Right hindlimb (tissue), 1 donor: ENCODE measurements at regions not wholly inside any gene's neighbourhood (a gene's known extent, or its start where the extent isn't known, plus 50 kb on each side); places are given as distances from the start of the nearest gene placed in this dataset.

ENCODE experiments used
- DNase-seq: peaks from one replicate; pipeline ENCODE4 v3.0.0-alpha.2; 2018

DNA sequence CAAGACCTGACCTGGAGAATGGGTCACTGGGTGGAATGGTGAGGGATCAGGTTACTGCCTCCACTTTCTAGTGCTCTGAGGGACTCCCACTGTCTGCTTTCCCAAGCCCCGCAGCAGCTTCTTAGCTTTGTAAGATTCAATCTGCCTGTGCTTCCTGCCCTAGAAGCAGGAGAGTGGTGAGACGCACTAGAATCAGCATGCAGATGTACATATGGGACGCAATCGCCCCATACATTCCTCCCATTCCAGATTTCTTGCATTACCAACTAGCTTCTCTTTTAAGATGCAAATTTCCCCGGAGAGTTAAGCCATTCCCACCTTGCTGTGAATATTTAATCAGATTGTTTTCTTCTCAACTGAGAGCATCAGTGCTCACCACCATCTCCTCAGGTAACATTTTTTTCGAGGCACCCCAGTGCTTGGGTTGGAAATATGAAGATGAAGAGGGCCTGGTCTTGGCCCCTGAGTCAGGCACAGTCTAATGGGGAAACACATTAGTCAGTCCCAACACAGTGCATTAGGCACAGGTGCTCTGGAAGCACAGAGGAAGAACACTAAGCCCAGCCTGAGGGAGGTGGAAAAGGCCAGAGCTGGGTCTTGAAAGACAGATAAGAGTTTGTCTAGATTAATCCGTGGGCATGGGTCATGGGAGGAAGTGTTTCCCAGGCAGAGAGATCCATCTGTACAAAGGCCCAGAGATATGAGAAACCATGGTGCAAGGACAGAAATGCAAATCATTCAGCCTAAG, 66.7 kb upstream of the PRPS1 start:
- no peak for DNase-seq

DNA sequence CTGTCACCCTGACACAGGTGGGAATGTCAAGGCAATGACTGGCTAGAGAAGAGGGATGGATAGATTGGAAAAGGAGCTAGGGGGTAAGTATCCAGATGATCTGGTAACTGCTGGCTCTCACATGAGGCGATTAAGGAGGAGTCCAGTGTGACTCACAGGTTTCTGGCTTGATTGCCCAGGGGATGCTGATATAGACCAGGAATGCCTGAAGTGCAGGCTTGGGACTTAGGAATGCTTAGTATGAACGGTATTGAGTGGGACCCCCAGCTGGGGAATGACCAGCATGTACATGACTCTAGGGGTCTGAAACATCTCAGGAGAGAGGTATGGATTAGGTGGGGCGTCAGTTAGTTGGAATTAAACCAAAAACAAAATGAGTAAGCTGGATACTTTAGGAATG, 65.8 kb upstream of the PRPS1 start:
- no peak for DNase-seq

DNA sequence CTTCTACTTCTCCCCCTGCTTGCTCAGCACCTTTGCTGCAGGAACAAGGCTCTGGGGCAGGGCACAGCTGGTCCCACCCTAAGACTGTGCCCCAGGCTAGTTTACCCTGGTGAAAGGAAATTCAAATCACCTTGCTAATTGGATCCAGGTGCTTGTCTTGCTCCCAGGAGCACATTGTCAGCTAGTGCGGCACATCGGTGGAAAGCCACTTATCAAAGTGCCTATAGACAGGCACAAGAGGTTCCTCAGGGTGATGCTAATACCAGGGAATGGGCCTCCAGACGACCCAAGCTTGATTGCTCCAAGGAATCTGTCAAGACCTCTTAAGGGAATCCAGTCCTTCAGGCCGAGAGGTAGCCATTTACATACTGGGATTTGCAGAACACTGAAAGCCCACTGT, 64.5 kb upstream of the PRPS1 start:
- DNase-seq: no peak

DNA sequence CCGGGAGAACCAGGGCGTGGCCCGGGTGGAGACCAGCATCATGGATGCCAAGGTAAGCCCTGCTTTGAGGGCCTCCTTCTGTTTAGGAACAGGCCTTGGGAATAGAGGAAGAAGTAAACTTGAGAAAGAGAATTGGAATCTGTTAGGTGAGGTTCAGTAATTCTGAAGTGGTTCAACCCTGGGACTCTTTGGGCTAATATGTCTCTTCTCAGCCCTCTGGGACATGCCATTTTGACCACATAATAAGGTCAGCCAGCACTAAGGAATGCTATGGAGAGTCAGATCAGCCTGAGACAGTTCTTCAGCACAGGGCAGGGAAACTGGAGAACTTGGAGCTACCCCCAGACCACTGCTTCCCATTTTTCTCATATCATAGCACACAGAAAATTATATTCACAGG, 63.3 kb upstream of the PRPS1 start:
- DNase-seq: no peak

DNA sequence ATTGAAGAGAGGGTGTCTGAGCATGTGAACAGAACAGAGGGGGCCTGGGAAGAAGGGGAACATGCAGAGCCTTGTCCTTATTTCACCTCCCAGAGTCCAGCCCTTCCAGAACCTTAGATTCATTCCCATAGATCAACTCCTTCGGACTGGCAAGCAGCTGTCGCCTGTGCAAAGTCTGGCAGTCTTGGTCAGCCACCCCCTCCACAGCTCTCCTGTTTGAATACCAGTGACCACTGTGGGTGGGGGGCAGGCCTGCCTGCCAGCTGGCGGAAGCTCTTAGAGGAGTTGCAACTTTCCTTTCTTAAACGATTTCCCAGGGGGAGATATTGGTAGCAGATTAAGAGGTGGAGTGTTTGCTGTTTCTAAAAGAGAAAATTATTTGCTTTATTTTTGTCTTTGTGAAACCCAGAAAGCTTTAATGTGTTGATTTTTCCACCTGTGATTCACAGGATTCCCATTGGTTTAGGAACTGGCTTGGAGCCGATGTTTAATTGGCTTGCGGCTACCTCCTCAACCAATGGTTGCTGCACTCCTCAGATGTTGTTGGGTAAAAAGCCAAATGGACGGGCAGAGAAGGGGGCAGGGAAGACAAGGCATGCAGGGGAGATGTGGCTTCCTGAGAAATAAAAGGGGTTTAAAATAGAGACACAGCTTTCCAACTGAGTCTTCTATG, 62.2 kb upstream of the PRPS1 start:
- DNase-seq: peak; percentile 24

DNA sequence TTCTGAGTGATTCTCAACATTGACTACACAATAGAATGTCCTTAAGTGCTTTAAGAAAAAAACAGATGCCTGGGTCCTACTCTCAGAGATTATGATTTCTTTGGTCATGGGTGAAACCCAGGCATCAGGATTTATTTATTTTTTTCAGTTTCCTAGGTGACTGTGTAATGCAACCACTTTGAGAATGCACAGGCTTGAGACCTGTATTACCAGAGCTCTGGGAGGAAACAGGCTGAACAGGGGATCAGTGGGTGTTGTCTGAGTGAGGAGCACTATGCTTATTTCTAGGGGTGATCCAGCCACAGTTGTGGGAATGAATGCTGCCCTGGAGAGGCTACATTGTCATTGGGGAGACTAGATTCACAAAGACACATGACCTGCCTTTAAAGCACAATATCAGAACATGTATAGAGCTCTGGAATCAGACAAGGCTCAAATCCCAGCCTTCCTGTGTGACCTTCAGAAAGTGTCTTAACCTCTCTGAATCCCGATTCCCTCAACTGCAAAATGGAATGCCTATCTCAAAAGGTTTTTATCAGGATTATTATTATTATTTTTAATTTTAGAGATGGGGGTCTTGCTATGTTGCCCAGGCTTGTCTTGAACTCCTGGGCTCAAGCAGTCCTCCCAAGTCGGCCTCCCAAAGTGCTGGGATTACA, 61.6 kb upstream of the PRPS1 start:
- DNase-seq: no peak

DNA sequence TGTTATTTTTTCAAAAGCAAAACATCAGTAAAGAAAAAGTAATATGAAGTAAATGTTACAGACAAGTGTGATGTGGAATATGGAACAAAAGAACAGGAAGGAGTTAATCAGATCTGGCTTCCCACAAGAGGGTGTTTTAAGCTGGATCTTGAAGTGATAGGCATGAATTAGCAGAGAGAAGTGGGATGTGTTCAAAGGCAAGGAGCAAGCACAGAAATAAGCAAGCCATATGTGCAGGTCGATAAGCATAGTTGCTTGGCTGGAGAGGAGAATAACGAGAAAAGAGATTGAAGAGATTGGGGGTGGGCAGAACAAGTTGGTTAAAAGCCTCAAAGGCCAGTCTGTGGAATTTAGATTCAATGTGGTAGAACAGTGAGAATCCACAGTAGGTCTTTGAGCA, 60.9 kb upstream of the PRPS1 start:
- DNase-seq: no peak

DNA sequence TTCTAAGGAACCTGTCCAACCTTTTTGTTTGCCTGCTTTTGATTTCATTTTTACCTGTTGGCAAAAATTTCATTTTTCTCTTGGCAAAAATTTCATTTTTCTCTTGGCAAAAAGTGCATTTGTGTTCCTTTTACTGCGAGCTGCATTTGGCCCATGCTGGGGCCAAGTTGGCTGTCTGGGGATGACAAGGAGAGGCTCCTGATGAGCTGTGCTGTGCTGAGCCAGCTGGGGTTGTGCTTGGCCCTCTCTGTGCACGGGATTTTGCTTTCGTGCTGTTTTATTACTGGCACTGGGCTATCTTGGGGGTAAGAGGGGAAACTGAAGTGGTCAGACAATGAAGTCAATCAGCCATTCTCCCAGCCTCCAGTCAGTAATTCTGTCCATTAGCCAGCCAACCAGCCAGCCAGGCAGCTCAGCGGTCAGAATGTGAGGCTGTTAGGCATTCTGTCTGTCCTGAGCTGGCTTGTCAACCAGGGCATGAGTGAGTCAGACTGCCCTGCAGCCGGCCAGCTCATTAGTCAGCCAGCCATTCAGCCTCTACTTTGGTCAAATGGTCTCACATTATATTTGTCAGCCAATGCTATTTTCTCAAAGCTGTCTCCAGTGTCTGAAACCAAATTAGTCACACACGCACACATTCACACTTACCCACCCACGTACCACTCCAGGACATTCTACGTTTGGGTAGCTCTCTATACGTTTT, 56.9 kb upstream of the PRPS1 start:
- no peak for DNase-seq

DNA sequence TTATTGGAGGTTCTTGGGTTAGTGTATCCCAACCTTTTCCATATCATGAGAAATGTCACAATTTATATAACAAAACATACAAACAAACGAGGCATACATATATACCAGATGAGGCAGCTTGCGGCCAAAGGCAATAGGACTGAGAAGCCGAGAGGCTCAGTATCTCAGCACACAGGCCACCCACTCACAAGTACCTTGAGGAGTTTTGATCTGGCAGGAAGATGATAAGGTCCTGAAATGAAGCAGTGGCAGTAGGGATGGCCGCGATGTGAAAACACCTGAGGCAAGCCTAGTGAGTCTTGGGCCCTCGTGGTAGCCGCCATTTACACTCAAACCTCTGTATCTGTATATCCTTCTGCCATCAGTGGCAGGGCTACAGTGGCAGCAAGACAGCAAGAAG, 55.3 kb upstream of the PRPS1 start:
- no peak for DNase-seq

DNA sequence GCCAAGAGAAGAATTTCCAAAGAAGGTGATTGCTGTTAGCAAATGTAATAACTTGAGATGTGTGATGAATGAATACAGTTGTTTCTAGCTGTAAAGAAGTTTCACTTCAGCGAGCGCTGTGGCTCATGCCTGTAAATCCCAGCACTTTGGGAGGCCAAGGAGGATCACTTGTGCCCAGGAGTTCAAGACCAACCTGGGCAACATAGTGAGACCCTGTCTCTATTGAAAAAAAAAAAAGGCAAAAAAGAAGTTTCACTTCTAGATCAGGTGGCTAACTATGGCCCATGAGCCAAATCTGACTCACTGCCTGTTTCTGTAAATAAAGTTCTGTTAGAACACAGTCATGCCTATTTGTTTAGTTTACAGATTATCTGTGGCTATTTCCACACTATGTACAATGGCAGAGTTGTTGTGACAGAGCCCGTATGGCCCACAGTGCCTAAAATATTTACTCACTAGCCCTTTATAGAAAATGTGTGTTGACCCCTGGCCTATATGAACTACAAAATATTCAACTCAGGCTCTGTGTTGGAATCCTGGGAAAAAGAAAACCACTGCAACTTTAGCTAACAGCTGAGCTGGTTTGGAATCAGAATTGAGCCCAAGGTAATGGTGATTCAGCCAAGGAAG, 54.1 kb upstream of the PRPS1 start:
- DNase-seq: no peak

DNA sequence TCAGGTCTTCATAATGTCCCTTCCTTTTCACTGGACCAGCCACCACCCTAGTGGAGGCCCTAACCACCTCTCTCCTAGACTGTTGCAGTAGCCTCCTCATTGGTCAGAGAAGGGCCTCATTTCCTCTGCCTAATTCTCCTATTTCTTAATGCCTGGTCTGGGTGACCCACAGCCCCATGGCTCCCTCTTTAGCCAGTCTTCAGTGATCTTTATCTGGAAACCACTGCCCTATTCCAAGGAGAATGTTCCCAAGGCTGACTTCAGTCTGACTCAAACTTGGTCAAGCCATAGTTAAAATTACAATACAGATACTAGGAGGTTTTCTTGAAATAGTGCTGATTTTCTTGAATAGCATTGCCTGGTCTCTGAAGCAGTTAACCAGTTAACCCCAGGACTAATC, 53.6 kb upstream of the PRPS1 start:
- no peak for DNase-seq

DNA sequence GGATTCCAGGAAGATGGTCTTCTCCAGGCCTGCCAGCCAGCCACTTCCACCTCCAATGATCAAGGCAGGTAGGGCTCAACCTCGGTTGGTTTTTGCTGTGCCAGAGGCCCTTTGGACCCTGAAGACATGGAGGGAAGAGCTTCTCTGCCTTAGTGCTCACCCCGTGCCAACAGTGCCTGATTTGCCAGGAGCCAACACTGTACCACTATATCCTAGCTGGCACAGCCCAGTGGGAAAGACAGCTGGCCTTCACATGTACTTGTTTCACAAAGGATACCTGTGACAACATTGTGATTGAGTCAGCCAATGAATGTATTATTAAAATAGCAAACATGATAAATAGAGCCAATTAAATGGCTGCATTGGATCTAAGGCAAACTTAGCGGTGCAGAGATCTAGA, 51.9 kb upstream of the PRPS1 start:
- DNase-seq: no peak

DNA sequence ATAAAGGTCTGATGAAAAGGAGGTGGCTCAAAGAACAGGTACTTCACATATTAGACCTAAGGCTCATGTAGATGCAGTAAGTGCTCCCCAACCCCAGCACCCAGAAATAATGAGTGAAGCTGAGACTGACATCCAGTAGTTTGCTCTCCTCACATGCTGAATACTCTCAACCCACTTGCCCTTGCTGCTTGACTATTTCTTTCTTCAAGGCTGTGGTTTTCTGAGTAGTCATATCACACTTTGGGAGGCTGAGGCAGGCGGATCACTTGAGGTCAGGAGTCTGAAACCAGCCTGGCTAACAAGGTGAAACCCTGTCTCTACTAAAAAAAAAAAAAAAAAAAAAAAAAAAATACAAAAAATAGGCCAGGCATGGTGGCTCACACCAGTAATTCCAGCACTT, 51.5 kb upstream of the PRPS1 start:
- no peak for DNase-seq

DNA sequence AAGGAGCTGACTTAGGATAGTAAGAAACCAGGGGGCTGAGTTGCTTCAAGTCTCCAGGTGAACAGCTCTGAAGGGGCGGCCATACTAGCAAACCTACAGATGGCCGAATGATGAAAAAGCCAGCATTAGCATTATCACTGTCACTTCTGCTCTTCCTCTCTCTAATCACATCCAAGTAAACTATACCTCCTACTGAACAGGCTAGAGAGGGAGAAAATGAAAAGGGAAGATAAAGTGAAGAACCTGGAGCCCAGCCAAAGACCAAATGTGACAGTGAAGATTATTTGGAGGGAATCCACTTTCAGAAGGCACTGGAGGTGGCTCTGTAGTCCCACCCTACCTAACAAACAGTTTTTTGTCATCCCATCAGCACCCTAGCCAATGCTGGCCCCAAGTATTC, 50.4 kb upstream of the PRPS1 start:
- DNase-seq: no peak
